Nephron progenitor cell (in vitro differentiated cells): ENCODE measurements at regions not wholly inside any gene's neighbourhood (a gene's known extent, or its start where the extent isn't known, plus 50 kb on each side); places are given as distances from the start of the nearest gene placed in this dataset.
"Not testable (repeated sequence)": the region's sequence is repeated elsewhere in the genome, so short reads cannot be mapped to it uniquely, and the experiment has no call there.

Experiments
- DNase-seq: peaks from one replicate; pipeline ENCODE4 v3.0.0; 2021
- H3K27ac Mint-ChIP-seq: 2 replicates; pipeline ENCODE4 v1.8.0; 2021; ENCODE audit warnings: mild to moderate bottlenecking, moderate library complexity, mixed read lengths
- H3K27me3 Mint-ChIP-seq: 2 replicates; pipeline ENCODE4 v1.8.0; 2021; ENCODE audit warnings: mild to moderate bottlenecking, low read depth, mixed read lengths; ENCODE audit not compliant: poor library complexity
- H3K36me3 Mint-ChIP-seq: 2 replicates; pipeline ENCODE4 v1.8.0; 2021; ENCODE audit warnings: low read depth, mixed read lengths
- H3K4me1 Mint-ChIP-seq: 2 replicates; pipeline ENCODE4 v1.8.0; 2021; ENCODE audit warnings: mixed read lengths
- H3K4me3 Mint-ChIP-seq: 2 replicates; pipeline ENCODE4 v1.8.0; 2021; ENCODE audit warnings: mild to moderate bottlenecking, moderate library complexity, mixed read lengths
- H3K9me3 Mint-ChIP-seq: 2 replicates; pipeline ENCODE4 v1.8.0; 2021; ENCODE audit warnings: mild to moderate bottlenecking, moderate library complexity, mixed read lengths
- CTCF ChIP-seq: fragments of 200-600 bp; sonication (generic); IDR thresholded peaks from 2 replicates; pipeline ENCODE4 v1.5.0; 2021; ENCODE audit warnings: antibody characterized with exemption

- H3K36me3 Mint-ChIP-seq: no peaks in the 10 kb centered on the region
- no peak overlapping the region for H3K4me3 Mint-ChIP-seq
- TF ChIP-seq CTCF: no peak
- H3K9me3 Mint-ChIP-seq: no peaks in the 10 kb centered on the region
- no peak overlapping the region for H3K27ac Mint-ChIP-seq
- no peak for DNase-seq
- H3K4me1 Mint-ChIP-seq: no peaks in the 10 kb centered on the region
- H3K27me3 Mint-ChIP-seq: no peaks in the 10 kb centered on the region
Observed at GRCh38 chr5:162672061-162672460, 604.5 kb downstream of the GABRG2 start.

DNA sequence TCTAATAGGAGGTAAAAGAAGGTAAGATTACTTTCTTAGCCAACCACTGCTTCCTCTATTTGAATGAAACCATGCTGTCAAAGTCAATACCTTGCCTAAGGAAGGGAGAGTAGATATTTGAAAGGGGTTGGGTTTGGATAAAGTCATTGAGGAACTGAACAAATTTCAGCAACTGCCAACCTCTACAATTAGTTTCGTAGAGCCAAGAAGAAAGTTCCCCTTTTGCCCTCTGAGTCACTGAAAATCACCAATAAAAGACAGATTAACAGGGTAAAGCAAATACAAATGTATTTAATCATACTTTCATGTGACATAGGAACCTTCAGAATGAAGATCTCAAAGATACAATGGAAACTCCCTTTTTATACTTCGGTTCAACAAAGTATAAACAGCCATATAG lies 615.7 kb downstream of the GABRG2 start:
- DNase-seq: no peak
- H3K36me3 Mint-ChIP-seq: no peaks in the 10 kb centered on the region
- no peak overlapping the region for H3K4me3 Mint-ChIP-seq
- no peaks in the 10 kb centered on the region for H3K9me3 Mint-ChIP-seq
- no peaks in the 10 kb centered on the region for H3K27me3 Mint-ChIP-seq
- H3K4me1 Mint-ChIP-seq: no peaks in the 10 kb centered on the region
- TF ChIP-seq CTCF: no peak
- no peak overlapping the region for H3K27ac Mint-ChIP-seq

DNA sequence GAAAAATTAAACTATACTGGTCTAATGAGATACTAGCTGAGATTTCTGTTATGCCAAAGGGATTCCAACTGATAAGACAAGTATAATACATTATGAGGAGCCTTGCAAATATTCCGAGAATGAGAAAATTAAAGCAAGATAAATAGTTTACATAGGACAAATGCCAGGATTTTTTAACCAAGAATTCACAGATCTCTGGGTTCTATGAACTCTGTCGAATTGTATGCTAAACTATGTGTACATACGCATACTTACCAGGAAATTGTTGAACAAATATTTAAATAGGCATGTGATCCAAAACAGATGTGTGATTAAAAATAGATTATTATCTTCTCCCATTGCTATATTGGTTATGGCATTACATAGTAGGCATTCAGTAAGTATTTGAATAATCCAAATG lies 616.6 kb downstream of the GABRG2 start:
- H3K4me3 Mint-ChIP-seq: no peak overlapping the region
- H3K9me3 Mint-ChIP-seq: no peaks in the 10 kb centered on the region
- H3K27ac Mint-ChIP-seq: no peak overlapping the region
- no peak for TF ChIP-seq CTCF
- DNase-seq: no peak
- H3K27me3 Mint-ChIP-seq: no peaks in the 10 kb centered on the region
- H3K36me3 Mint-ChIP-seq: no peaks in the 10 kb centered on the region
- H3K4me1 Mint-ChIP-seq: no peaks in the 10 kb centered on the region

DNA sequence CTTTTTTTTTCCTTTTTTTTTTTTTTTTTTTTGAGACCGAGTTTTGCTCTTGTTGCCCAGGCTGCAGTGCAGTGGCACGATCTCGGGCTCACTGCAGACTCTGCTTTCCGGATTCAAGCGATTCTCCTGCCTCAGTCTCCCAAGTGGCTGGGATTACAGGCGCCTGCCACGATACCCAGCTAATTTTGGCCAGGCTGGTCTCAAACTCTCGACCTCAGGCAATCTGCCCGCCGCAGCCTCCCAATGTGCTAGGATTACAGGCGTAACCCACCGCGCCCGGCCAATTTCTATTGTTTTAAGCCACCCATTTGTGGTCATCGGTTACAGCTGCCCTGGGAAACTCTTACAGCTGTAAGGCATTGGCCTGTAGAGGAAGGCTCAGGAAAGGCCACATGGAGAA lies 617.7 kb downstream of the GABRG2 start:
- H3K4me1 Mint-ChIP-seq: no peaks in the 10 kb centered on the region
- DNase-seq: no peak
- no peaks in the 10 kb centered on the region for H3K27me3 Mint-ChIP-seq
- H3K4me3 Mint-ChIP-seq: no peak overlapping the region
- TF ChIP-seq CTCF: no peak
- no peaks in the 10 kb centered on the region for H3K9me3 Mint-ChIP-seq
- no peak overlapping the region for H3K27ac Mint-ChIP-seq
- H3K36me3 Mint-ChIP-seq: no peaks in the 10 kb centered on the region

DNA sequence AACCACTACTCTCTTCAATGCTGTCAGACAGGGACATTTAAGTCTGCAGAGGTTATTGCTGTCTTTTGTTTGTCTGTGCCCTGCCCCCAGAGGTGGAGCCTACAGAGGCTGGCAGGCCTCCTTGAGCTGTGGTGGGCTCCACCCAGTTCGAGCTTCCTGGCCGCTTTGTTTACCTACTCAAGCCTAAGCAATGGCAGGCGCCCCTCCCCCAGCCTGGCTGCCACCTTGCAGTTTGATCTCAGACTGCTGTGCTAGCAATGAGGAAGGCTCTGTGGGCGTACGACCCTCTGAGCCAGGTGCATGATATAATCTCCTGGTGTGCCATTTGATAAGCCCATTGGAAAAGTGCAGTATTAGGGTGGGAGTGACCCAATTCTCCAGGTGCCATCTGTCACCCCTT lies 628.7 kb downstream of the GABRG2 start:
- not testable (repeated sequence) for DNase-seq, H3K27ac Mint-ChIP-seq, H3K36me3 Mint-ChIP-seq, H3K4me1 Mint-ChIP-seq, H3K4me3 Mint-ChIP-seq, H3K27me3 Mint-ChIP-seq
- H3K9me3 Mint-ChIP-seq: peaks cover 37% of the 10 kb centered on the region

DNA sequence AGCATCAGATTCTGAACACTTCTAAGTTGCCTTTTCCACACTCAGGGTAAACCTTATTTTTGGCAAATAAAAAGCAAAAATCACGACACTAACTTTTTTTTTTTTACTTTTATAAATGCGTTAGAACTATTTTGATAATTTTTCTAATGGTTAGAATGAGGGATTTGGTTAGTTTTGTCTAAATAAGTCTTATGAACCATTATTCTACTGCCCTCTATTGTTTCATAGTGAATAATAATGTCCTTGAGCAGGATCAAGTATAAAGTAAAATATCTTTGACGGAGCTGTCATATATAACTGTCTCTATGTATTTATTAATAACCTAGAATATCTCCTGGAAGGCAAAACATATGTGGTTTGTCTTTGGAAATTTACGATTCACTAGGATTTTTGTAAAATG lies 631.8 kb downstream of the GABRG2 start:
- Mint-ChIP-seq H3K4me1 (no peaks in the 10 kb centered on the region), H3K27me3 (no peaks in the 10 kb centered on the region), H3K27ac (no peak overlapping the region), H3K9me3 (peaks cover 32% of the 10 kb centered on the region), H3K4me3 (no peak overlapping the region), H3K36me3 (no peaks in the 10 kb centered on the region)
- no peak for DNase-seq
- TF ChIP-seq CTCF: no peak

- no peaks in the 10 kb centered on the region for H3K9me3 Mint-ChIP-seq
- H3K4me3 Mint-ChIP-seq: no peak overlapping the region
- H3K36me3 Mint-ChIP-seq: no peaks in the 10 kb centered on the region
- H3K27ac Mint-ChIP-seq: no peak overlapping the region
- no peaks in the 10 kb centered on the region for H3K4me1 Mint-ChIP-seq
- no peaks in the 10 kb centered on the region for H3K27me3 Mint-ChIP-seq
- no peak for DNase-seq
- no peak for TF ChIP-seq CTCF
Observed at GRCh38 chr5:162703914-162704313, 636.3 kb downstream of the GABRG2 start.
